Kidney (tissue), 13 donors: ENCODE measurements at regions not wholly inside any gene's neighbourhood (a gene's known extent, or its start where the extent isn't known, plus 50 kb on each side); places are given as distances from the start of the nearest gene placed in this dataset.

Source experiments
- DNase-seq, 5 donors: peaks; one replicate each; pipeline ENCODE4 v3.0.0-alpha.2; 2013 to 2020
- FAIRE-seq: peaks from 2 replicates; lab custom pipeline; 2012; peaks lifted over from hg19 to GRCh38; lab: Jason Lieb, UNC
- H3K27ac ChIP-seq, 2 donors: one replicate each; pipeline ENCODE4 v1.7.0; 2013; ENCODE audit warnings: low read depth in 2 of 2, low read length in 2 of 2, inconsistent platforms in 1 of 2
- H3K27me3 ChIP-seq: one replicate; pipeline ENCODE4 v1.7.1; 2013; ENCODE audit warnings: low read length, inconsistent platforms; ENCODE audit not compliant: control insufficient read depth, insufficient read depth
- H3K36me3 ChIP-seq, 3 donors: one replicate each; pipeline versions ENCODE4 v1.7.0 to v1.7.1; 2013; ENCODE audit warnings: low read length in 3 of 3, control low read depth in 1 of 3, inconsistent platforms in 1 of 3; ENCODE audit not compliant: insufficient read depth in 3 of 3, control insufficient read depth in 2 of 3
- H3K4me1 ChIP-seq, 3 donors: one replicate each; pipeline versions ENCODE4 v1.7.0 to v1.7.1; 2013; ENCODE audit warnings: low read length in 3 of 3, inconsistent platforms in 1 of 3, low read depth in 1 of 3; ENCODE audit not compliant: control insufficient read depth in 2 of 3, insufficient read depth in 2 of 3
- H3K4me3 ChIP-seq, 3 donors: one replicate each; pipeline versions ENCODE4 v1.7.0 to v1.8.1; 2013; ENCODE audit warnings: low read length in 3 of 3, control low read depth in 1 of 3, inconsistent platforms in 1 of 3
- H3K9ac ChIP-seq, 3 donors: one replicate each; pipeline versions ENCODE4 v1.7.0 to v1.7.1; 2013; ENCODE audit warnings: low read length in 3 of 3, control low read depth in 1 of 3, inconsistent platforms in 1 of 3
- H3K9me3 ChIP-seq, 3 donors: one replicate each; pipeline versions ENCODE4 v1.7.0 to v1.7.1; 2013; ENCODE audit warnings: low read length in 3 of 3, control low read depth in 1 of 3, inconsistent platforms in 1 of 3; ENCODE audit not compliant: control insufficient read depth in 2 of 3, insufficient read depth in 1 of 3
- CTCF ChIP-seq: IDR thresholded peaks from 3 replicates; pipeline ENCODE4 v1.5.1; 2012; ENCODE audit warnings: mild to moderate bottlenecking, moderate library complexity, borderline replicate concordance; ENCODE audit not compliant: insufficient read depth; ENCODE audit errors: extremely low read depth
- intact Hi-C: fragments of 100-400 bp; cut with DNase I; formaldehyde crosslinking; loops from one replicate; pipeline ENCODE4 v1.11.1; 2022
- donor health status: control.
- donor health status: control.
- donor health status: control.
- donor health status: control.
- donor health status: control.
- donor health status: DM: yes; HTN: yes; CAD: no.
- donor health status: Normal renal cell carcinoma (clear cell type).

GRCh38 chr9:18255747-18256146 is 218.2 kb upstream of the ADAMTSL1 start:
- intact Hi-C loops: loop anchor here (10.0 kb wide), 1 partner anchor 769 kb away; no protein-coding TSS in a partner anchor
- Histone ChIP-seq H3K4me3 (no peak overlapping the region), H3K36me3 (no peaks in the 10 kb centered on the region), H3K27me3 (no peaks in the 10 kb centered on the region), H3K9ac (no peak overlapping the region), H3K4me1 (no peaks in the 10 kb centered on the region), H3K9me3 (no peaks in the 10 kb centered on the region), H3K27ac (no peak overlapping the region)
- TF ChIP-seq CTCF: no peak
- FAIRE-seq (no peak), DNase-seq (no peak)

GRCh38 chr9:18256568-18256967 is 217.4 kb upstream of the ADAMTSL1 start:
- Histone ChIP-seq H3K27me3 (no peaks in the 10 kb centered on the region), H3K9me3 (no peaks in the 10 kb centered on the region), H3K4me1 (no peaks in the 10 kb centered on the region), H3K36me3 (no peaks in the 10 kb centered on the region), H3K9ac (no peak overlapping the region), H3K4me3 (no peak overlapping the region), H3K27ac (no peak overlapping the region)
- FAIRE-seq: no peak
- TF ChIP-seq CTCF: no peak
- intact Hi-C loops: loop anchor here (10.0 kb wide), 1 partner anchor 768 kb away; no protein-coding TSS in a partner anchor
- peak in 2 of 5 donors; percentile 24 to 30 for DNase-seq

GRCh38 chr9:18260521-18260920 is 213.4 kb upstream of the ADAMTSL1 start:
- H3K36me3 ChIP-seq: no peaks in the 10 kb centered on the region
- DNase-seq (peak in 3 of 5 donors; percentile 12 to 42 (median 29)), FAIRE-seq (no peak)
- no peak for TF ChIP-seq CTCF
- no peaks in the 10 kb centered on the region for H3K4me1 ChIP-seq
- H3K27me3 ChIP-seq: no peaks in the 10 kb centered on the region
- no peak overlapping the region for H3K9ac ChIP-seq
- no peak overlapping the region for H3K4me3 ChIP-seq
- intact Hi-C loops: no loop called here
- no peak overlapping the region for H3K27ac ChIP-seq
- no peaks in the 10 kb centered on the region for H3K9me3 ChIP-seq

GRCh38 chr9:18261181-18261580 is 212.8 kb upstream of the ADAMTSL1 start:
- H3K36me3 ChIP-seq: no peaks in the 10 kb centered on the region
- H3K4me1 ChIP-seq: no peaks in the 10 kb centered on the region
- H3K9ac ChIP-seq: no peak overlapping the region
- H3K27me3 ChIP-seq: no peaks in the 10 kb centered on the region
- DNase-seq (no peak), FAIRE-seq (no peak)
- intact Hi-C loops: no loop called here
- no peaks in the 10 kb centered on the region for H3K9me3 ChIP-seq
- TF ChIP-seq CTCF: no peak
- H3K27ac ChIP-seq: no peak overlapping the region
- no peak overlapping the region for H3K4me3 ChIP-seq
